HG03097 (cell line): ENCODE measurements at regions not wholly inside any gene's neighbourhood (a gene's known extent, or its start where the extent isn't known, plus 50 kb on each side); places are given as distances from the start of the nearest gene placed in this dataset.
"Not testable (repeated sequence)": the region's sequence is repeated elsewhere in the genome, so short reads cannot be mapped to it uniquely, and the experiment has no call there.

ENCODE experiments used
- ATAC-seq: cut with Tn5 transposase; IDR thresholded peaks from one replicate; pipeline ENCODE4 v1.9.1; 2021; ENCODE audit not compliant: unreplicated experiment, low FRiP score

DNA sequence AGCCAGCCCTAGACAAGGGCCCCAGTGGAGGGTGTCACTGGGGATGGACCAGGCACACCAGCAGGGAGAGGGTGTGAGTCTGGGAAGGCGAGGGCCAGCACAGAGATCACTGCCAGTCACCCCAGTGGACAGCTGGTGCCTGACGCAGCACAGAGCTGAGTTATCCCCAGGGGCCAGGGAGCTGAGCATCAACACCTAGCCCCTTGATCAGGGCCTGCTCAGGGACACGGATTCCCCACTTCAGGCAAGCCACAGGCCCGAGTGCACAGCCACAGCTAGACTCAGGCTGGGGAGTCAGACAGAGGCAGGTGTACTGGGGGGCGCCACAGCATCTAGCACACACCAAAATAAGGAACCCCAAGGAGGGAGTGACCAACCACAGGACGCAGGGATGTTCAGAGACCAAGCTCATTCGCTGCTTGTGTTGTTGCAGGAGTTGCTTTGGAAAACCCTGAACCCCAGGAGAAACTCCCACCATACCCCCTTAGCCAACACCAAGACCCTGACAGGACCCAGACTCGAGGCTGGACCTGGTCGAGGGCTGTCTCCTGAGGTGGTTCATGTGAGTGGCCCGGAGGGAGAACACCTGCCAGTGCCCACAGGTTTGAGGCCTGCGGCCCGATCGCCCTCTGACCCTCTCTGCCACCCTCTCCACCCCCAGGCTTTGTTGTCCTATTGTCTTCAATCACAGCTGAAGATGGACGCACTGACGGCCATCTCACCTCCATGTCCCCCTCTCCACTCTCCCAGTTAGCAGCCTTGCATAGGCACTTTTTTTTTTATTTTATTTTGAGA, 146.8 kb downstream of the TPRA1 start:
- no peak for ATAC-seq

DNA sequence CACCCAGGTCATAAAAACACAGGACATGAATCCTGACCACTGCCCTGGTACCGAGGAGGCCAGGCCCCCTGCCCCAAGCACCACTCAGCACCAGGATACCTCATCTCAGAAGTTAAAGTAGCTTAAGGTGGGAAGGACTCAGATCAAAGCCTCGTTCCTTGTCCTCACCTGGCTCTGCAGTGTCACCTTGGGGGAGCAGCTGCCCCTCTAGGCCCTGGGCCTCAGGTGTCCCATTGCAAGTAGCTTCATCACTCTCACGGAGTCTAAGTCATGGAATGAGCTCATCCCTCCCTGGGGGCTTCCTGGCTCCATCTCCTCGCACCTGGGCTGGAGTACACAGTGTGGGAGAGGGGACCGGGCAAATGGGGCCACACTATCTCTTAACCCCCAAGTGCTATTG, 148.0 kb downstream of the TPRA1 start:
- ATAC-seq = no peak

DNA sequence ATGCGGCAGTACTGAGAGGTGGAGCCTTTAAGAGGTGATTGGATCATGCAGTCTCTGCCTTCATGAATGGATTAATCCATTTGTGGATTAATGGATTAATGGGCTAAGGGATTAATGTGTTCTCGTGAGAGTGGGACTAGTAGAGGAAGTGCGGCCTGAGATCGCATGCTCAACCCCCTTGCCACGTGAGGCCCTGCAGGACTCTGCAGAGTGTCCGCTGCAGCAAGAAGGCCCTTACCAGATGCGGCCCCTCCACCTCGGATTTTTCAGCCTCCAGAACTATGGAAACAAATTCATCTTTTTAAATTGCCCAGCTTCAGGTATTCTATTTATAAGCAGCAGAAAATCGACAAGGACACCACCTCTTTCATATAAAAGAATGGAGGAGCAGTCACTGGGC, 148.8 kb downstream of the TPRA1 start:
- no peak for ATAC-seq

DNA sequence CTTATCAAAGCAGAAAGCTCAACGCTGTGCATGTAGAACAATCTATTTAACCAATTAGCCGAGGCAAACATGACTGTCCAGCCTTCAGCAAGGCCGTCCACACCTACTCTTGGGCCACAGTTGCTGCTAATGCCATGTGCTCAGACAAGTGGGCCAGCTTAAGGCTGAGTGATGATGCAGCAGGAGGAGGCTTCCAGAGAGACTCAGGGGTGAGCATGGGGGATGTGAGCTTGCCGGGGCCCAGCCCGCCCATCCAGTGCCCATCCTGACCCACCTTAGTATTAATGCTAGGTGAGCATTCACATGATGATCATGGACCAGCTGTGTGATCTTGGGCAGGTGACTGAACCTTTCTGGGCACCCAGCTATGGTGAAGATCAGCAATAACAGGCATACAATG, 150.1 kb downstream of the TPRA1 start:
- ATAC-seq = no peak

DNA sequence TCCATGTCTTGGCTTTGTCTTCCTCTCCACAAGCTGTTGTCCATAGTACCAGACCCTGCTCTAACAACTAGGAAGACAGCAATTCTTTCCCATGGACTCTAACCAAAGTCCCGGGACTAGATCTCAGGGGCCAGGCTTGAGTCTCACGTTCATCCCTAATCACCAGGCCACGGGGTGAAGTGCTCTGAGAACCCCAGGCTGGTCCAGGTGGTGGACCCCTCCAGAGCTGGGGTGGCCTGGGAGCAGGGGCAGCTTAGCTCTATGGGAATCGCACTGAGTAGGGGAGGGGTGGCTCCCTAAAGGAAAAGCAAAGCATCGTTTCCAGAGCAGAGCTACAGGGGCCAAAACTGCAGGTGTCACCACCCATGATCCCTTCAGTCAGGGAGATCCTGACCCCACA, 150.9 kb downstream of the TPRA1 start:
- ATAC-seq = no peak

DNA sequence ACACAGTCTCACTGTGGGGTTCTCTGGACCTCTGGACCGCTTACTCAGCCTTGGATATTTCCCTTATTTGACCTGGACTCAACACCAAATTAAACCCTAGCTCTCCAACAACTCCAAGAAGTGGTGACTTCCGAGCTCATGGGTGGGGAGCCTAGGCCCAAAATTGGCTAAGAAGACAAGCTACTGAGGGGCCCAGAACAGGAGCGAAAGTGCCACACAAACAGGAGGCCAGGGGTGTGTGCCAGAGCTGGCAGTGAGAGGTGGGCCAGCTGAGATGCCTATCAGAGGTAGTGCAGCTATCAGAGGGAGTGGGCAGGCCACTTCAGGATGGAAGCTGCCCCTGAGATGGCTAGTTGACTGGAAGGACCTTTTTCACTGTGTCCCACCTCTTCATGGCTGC, 151.1 kb upstream of the PRR20G start:
- no peak for ATAC-seq

DNA sequence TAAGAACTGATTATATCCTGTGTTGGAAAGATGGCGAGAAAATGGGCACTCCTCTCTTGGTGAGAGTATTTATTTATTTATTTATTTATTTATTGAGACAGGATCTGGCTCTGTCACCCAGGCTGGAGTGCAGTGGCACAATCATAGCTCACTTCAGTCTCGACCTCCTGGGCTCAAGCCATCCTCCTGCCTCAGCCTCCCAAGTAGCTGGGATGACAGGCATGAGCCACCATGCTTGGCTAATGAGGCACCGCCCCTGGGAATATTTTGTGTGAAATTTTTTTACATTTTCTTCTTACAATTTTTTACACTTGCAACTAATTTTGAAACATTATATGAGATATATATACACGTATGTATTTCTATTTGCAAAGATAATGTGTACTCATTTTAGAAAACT, 150.5 kb upstream of the PRR20G start:
- ATAC-seq = no peak

DNA sequence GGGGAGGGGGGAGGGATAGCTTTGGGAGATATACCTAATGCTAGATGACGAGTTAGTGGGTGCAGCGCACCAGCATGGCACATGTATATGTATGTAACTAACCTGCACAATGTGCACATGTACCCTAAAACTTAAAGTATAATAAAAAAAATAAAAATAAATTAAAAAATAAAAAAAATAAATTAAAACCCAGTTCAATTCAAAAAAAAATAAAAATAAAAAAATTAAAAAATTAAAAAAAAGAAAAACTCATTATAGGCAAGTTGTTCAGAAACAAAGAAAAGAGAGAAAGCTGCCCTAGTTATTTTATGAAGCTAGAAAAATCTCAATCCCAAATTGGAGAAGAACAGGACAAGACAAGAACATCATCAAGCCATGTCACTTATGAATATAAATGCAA, 147.5 kb upstream of the PRR20G start:
- ATAC-seq = not testable (repeated sequence)

DNA sequence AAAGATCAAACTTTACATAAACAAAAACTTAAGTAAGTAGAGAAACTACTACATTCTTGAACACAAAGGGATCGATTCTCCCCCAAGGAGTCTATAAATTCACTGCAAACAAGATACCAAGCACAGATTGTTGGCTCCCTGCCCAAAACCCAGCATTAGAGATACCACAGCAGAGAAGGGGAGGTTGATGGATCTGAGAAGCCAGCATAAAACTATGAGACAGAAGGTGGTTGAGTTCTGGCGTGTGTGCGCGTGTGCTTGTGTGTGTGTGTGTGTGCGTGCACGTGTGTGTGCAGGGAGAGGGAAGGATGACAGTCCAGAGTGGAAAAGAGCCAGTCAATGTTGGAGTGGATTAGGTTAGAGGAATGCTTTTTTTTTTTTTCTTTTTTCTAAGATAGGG, 143.2 kb upstream of the PRR20G start:
- ATAC-seq = no peak

DNA sequence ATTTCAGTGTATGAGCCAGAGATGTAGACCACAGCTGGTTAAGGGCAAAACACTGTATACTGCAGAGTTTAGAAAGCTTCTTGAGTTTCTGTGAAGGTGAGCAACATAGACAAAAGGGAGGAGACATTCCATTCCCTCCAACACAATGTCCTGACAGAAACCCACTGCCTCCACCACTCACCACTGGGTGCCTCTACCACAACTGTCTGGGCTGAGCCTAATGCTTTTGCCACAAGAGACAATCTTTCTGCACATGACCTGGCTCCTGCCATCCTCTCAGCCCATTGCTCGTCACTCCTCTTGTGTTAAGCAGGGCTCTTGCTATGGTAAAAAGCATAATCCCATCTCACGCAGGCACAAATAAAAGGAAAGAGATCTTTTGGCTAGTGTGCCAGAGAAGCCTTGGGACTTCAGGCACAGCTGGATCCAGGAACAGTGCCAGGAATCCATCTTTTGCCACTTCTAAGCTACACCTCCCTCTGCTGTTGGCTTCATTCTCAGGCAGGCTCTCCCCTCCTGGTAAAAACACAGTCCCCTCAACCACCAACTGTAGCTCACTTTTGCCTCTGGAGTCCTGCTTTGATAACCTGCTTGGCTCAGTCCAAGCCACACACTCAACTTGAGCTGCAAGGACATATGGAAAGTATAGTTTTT, 140.6 kb upstream of the PRR20G start:
- ATAC-seq = no peak

DNA sequence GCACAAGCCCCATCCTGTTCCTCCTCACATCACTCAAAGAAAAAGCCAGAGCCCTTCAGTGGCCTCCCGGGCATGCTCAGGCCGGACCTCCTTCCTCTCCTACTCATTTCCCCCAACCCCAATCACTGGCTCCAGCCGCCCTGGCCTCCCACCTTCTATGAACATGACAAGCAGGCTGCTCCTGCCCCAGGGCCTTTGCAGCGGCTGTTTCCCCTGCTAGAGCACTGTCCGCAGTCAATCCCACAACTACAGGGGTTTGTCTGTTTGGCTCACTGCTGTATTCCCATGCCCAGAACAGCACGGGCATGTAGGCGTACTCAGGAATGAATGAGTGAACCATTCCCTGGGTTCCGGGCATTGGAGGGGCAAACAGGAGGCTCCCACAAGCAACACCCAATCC, 139.8 kb upstream of the PRR20G start:
- no peak for ATAC-seq

DNA sequence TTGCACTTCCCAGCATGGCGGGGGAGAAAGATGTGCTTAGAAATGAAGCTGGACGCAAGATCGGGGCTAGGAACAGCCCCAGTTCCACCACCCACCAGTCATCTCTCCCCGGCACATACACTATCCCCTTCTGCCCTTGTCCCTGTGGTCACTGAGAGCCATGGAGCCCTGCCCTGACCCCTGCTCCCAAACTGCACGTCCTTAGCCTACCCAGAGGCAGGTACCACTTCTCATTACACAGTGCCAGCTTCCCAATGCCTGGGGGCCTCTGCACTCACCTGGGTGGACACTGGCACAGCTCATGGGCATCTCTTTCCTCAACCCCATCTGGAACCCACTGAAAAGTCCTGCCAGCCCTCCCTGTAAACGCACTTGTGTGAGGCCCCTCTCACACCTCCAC, 139.3 kb upstream of the PRR20G start:
- no peak for ATAC-seq

DNA sequence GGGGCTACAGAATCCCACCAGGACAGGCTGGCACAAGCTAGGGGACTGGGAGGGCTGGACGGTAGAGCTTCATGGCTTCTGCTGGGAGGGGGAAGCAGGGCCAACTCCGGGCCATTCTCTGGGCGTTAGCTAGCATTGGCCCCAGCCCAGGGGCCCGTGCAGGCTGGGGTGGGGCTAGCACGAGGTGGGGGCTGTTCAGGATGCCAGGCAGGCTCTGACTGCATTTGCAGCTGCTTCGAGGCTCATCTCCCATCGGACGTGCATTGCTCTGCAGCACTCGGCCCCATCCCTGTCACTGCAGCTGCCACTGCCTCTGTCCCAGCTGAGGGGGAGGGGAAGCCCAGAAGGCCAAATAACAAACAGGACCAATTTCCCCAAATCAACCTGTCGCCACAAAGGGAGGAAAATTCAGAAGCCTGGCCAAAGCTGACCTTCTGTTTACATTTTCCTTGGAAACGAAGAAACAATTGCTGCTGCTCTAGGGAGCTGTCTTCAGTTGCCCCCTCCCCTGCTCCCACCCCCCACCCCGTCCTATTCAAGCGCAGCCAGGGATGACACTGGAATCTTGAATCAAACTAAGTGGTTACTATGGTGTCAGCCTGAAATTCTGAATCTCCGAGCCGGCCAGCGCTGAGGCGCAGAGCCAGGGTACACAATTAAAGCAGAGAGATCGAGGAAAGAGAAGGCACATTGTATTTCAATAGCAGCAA, 138.8 kb upstream of the PRR20G start:
- no peak for ATAC-seq

DNA sequence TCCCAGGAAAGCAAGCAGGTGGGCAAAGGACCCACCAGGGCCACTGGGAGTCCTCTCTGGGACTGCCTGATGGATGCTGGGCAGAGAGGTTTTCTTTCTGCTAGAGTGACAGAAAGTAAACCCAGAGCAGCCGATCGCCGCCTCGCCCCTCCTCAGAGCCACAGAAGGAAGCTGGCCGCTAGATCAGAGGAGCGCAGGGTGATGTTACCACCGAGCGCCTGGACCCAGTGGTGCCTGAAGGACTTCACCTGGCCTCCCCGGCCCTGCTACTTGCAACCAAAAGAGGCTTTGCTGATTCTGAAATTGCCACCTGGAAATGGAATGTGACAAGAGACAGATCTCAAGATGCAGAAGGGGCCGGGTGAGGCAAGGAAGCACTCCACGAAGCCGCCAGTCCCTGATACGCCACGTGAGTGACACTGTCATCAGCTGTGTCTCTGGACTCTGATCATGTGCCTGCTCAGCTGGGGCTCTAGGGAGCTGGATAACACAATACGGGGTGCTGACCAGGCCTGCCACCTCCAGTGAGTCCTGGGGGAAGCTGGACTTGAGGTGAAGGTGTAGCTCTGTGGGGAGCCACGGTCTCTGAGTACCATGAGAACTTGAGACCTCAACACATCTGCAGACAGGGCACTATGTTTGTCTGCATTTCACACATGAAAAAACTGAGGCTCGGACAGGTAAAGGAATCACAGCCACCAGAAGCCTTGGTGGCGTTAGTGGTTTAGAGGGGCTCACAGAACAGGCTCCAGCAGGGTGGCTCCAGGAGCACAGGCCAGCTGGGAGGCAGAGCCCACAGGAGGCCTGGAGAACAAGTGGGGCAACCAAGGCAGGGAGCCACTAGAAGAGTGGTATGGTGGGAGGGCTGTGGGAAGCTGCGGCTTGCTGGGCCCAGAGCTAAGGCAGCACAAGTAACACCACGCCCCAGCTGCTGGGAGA, 137.9 kb upstream of the PRR20G start:
- no peak for ATAC-seq

DNA sequence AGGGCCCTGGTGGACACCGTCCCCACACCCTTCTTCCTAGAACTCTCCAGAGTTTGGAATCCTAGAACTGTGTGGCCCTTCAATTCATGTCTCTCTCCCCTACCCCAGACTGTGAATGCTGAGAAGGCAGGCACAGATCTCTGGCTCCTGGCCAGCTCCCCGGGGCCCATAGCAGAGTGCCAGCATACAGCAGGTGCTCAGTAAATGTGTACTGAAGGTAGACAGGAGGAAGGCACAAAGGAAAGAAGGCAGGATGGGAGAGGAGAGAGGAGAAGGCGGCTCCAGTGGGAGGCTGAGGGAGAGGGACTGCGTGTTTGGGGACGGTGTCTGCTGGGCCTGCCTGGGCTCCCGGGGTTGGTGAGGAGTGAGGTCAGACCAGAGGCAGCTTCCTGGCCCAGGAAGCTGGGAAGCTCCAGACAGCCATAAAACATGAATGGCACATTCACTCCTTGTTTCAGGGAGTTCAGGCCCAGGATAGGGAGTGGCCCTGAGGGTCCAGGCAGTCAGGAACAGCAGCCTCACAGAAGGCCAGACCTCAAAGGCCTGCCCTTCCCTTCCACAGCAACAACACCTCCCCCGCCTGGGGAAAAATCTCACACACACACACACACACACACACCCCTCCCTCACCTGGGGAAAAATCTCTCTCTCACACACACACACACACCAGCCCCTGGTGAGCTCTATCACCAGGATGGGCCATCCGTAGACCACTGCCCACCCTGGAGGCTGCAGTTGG, 137.1 kb upstream of the PRR20G start:
- ATAC-seq = no peak

DNA sequence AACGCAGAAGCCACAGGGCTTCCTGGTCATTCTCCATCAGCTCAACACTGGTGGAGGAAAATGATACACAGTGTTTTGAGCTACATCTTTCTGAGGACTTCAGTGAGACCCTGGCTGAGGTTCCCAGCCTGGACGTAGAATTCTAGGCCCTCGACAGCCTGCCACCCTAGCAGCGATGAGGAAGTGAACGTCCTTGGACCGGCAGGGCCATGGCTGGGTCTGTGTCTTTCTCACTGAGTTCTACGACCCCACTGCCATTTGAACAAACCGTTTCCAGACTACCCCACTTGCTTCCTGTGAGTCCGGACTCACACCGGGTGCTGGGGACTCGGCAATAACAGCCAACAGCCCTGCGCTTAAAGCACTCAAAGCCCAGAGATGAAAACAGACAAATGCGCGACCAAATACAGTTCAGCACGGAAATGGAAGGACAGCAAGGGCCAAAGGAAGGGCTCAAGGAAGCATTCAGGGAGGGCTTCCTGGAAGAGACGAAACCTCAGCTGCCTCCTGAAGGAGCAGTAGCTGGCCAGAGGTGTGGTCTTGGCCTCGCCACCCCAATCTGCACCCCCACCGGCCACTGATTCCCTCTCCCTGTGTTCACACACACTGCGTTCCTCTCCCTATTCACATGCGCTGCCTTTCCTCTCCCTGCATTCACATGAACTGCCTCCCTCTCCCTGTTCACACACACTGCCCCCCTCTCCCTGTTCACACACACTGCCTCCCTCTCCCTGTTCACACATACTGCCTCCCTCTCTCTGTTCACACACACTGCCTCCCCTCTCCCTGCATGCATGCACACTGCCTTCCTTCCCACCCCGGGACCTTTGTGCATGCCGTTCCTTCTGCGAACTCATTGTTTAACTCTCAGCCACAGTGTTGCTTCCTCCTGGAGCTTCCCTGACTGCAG, 136.3 kb upstream of the PRR20G start:
- ATAC-seq = no peak

DNA sequence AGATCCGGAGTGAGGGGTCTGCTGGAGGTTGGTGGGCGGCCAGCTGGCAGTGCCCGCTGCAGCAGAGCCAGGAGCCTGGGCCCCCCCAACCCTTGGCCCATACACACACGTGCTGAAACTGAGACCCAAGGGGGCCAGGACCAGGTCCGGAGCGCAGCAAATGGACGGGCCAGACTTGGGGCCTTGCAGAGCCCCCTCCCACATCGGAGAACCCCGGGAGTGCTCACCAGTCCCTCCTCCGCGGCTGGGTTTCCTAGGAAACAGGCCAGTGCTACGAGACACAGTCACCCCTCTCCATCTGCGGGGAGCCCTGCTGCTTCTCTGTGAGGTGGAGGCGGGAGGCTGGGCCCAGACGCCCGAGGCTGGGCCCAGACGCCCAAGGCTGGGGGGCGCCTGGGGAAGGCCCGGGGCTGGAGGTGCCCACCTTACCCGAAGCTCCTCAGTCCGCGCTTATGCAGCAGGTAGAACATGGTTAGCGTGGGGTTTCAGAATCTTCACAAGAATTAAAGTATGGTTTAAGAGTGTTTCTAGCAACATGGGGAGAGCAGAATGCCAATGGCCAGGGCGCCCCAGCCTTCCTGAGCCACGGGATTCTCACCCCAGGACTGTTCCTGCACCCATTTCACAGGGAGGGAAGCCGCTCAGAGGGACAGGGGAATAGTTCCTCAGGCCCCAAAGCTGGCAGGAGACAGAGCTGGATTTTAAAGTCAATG, 135.0 kb upstream of the PRR20G start:
- no peak for ATAC-seq

DNA sequence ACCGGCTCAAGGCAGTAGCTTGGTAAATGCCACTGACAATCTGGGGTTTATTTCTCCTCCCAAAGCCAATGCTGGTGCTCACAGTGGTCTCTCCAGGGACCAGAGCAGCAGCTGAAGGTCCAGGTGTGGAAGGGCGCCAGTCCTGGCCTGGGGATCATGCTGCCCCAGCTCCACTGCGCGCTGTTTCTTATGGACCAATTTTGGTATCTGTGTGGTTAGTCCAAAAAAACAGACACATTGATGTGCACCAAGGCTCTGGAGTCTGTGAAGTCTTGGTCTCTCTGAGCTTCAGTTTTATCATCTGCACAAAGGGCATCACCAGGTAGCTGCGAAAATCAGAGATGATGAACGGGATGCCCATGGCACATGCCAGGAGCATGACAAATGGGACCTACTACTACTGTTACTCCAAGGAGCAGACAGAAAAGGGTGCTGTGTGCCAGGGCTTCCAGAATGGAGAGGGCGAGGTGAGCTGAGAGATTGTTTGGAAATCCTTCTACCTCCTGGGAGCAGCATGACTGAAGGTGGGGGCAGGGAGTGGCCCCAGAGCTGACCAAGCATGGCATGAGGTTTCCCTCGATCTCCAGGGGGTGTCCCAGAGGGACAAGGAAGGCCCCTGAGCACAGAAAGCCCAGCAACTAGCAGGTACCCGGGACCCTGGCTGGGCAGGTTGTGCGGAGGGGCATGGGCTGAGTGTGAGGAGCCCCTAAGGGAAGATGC, 134.3 kb upstream of the PRR20G start:
- no peak for ATAC-seq
